ENCODE measurements at regions not wholly inside any gene's neighbourhood (a gene's known extent, or its start where the extent isn't known, plus 50 kb on each side); places are given as distances from the start of the nearest gene placed in this dataset.
"Not testable (repeated sequence)": the region's sequence is repeated elsewhere in the genome, so short reads cannot be mapped to it uniquely, and the experiment has no call there.

DNA sequence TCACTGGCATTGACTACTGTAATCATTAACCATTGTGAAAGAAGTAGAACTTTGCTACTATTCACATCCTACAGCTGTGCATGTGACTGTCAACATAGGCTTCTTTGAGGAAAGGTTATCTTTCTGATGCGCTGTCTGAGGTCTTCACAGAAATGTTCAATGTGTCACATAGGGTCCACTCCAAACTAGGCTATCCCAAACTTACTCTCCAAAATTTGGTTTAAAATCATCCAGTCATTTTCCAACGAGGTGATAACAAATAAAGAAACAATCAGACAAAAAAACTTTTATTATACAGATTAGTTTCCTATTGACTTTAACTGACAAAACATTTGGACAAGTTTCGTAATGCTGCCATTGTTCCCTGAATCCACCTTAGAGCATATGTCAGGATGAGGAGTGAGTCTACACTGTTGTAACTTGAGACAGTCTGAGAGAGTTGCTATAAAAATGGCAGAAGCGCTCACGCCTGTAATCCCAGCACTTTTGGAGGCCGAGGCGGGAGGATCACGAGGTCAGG, 511.6 kb downstream of the PLOD2 start:
- intact Hi-C loops (cut with DNase I) = no loop called here
- no peak for DNase-seq (ENCODE audit: low spot score in 2 of 2)
- Histone ChIP-seq H3K36me3 (no peaks in the 10 kb centered on the region), H3K4me3 (no peak overlapping the region), H3K4me1 (no peaks in the 10 kb centered on the region), H3K27me3 (no peaks in the 10 kb centered on the region), H3K9me3 (no peaks in the 10 kb centered on the region), H3K27ac (no peak overlapping the region)
- TF ChIP-seq, protein P1, sequence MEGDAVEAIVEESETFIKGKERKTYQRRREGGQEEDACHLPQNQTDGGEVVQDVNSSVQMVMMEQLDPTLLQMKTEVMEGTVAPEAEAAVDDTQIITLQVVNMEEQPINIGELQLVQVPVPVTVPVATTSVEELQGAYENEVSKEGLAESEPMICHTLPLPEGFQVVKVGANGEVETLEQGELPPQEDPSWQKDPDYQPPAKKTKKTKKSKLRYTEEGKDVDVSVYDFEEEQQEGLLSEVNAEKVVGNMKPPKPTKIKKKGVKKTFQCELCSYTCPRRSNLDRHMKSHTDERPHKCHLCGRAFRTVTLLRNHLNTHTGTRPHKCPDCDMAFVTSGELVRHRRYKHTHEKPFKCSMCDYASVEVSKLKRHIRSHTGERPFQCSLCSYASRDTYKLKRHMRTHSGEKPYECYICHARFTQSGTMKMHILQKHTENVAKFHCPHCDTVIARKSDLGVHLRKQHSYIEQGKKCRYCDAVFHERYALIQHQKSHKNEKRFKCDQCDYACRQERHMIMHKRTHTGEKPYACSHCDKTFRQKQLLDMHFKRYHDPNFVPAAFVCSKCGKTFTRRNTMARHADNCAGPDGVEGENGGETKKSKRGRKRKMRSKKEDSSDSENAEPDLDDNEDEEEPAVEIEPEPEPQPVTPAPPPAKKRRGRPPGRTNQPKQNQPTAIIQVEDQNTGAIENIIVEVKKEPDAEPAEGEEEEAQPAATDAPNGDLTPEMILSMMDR (IDR thresholded peaks at IDR 0.05) = no peak

DNA sequence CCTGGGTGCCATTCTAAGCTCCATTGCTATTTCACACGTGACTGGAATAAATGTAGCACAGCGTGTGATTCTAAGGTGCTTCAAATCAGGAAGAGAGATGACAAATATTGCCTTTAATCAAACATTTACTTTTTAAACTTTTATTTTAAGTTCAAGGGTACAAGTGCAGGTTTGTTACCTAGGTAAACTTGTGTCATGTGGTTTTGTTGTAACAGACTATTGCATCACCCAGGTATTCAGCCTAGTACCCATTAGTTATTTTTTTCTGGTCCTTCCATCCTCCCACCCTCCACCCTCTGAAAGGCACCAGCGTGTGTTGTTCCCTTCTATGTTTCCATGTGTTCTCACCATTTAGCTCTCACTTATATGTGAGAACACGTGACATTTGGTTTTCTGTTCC, 510.8 kb downstream of the PLOD2 start:
- Histone ChIP-seq H3K9me3 (no peaks in the 10 kb centered on the region), H3K27me3 (no peaks in the 10 kb centered on the region), H3K4me3 (no peak overlapping the region), H3K4me1 (no peaks in the 10 kb centered on the region), H3K27ac (no peak overlapping the region), H3K36me3 (no peaks in the 10 kb centered on the region)
- TF ChIP-seq, protein P1 (IDR thresholded peaks at IDR 0.05) = no peak
- DNase-seq (ENCODE audit: low spot score in 2 of 2) = no peak
- intact Hi-C loops (cut with DNase I) = no loop called here

DNA sequence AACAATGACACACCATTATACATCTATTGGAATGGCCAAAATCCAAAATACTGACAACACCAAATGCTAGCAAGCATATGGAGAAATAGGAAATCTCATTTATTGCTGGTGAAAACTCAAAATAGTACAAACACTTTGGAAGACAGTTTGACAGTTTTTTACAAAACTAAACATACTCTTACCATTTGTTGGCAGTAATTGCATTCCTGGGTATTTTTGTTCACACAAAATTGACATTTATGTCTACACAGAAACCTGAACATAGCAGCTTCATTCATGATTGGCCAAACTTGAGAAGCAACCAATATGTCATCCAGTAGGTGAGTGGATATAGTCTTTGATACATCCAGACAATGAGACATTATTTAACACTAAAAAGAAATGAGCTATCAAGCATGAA, 489.9 kb downstream of the PLOD2 start:
- Histone ChIP-seq H3K27me3 (no peaks in the 10 kb centered on the region), H3K27ac (no peak overlapping the region)
- intact Hi-C loops (cut with DNase I) = no loop called here

DNA sequence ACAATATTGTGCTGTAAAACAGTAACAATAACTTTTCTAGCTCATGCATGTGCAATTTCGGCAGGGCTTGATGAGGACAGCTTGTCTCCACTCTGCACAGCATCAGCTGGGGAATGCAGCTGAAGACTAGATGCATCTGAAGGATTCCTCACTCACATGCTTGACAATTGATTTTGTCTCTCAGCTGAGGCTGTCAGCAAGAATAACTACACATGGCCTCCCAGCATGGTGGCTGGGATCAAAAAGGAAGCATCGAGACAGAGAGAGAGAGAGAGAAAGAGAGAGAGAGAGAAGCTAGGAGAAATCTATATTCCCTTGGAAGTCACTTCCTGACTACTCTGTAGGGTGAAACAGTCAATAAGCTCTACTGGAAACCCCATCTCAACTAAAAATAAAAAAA, 487.1 kb downstream of the PLOD2 start:
- intact Hi-C loops (cut with DNase I) = no loop called here

More for the DNA sequence above, 489.9 kb downstream of the PLOD2 start:
- no peak overlapping the region for H3K4me3 ChIP-seq
- no peak for DNase-seq (ENCODE audit: low spot score in 2 of 2)
- no peaks in the 10 kb centered on the region for H3K4me1 ChIP-seq
- TF ChIP-seq, protein P1 (IDR thresholded peaks at IDR 0.05) = no peak
- no peaks in the 10 kb centered on the region for H3K9me3 ChIP-seq
- H3K36me3 ChIP-seq = no peaks in the 10 kb centered on the region

DNA sequence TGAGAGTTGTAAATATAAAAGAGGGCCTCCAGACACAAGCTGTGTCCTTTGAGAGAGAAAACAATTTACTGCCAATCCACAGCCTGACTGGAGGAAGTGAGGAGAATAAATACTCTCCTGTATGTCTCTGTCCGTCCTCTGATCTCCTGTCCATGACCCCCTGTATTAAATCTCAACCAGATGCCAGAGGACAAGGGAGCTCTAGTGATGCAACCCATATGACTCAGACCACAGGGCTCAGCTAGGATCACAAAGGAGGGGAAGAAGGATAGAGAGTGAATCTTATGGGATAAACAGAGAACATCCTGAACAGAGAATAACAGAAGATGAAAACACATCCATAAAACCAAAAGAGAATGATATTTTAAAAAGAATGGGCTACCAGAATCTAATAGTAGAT, 482.6 kb downstream of the PLOD2 start:
- no peak for DNase-seq (ENCODE audit: low spot score in 2 of 2)
- no peaks in the 10 kb centered on the region for H3K9me3 ChIP-seq
- H3K27me3 ChIP-seq = no peaks in the 10 kb centered on the region
- H3K27ac ChIP-seq = no peak overlapping the region
- TF ChIP-seq, protein P1 (IDR thresholded peaks at IDR 0.05) = no peak
- H3K36me3 ChIP-seq = no peaks in the 10 kb centered on the region
- H3K4me1 ChIP-seq = no peaks in the 10 kb centered on the region
- intact Hi-C loops (cut with DNase I) = no loop called here
- H3K4me3 ChIP-seq = no peak overlapping the region

More for the DNA sequence above, 487.1 kb downstream of the PLOD2 start:
- Histone ChIP-seq H3K36me3 (no peaks in the 10 kb centered on the region), H3K27ac (no peak overlapping the region), H3K9me3 (no peaks in the 10 kb centered on the region), H3K4me1 (no peaks in the 10 kb centered on the region), H3K27me3 (no peaks in the 10 kb centered on the region), H3K4me3 (no peak overlapping the region)
- DNase-seq (ENCODE audit: low spot score in 2 of 2) = no peak
- TF ChIP-seq, protein P1 (IDR thresholded peaks at IDR 0.05) = no peak

DNA sequence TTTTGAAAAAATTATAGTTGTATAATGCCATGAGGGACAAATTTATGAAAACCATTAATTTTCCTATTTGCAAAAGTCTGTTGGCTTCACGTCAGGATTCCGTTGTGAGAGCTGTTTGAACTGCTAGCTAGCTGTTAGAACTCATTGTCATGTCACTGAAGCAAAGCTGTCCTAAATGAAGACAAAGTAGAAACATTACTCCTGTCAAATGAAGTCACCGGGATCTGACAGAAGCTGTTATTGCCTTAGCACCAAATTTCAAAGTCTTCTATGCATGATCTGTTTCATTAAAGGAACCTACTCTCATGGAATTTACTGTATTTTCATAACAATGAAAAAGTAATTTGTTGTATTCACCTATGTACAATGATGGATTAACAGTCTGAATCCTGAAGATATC, 479.8 kb downstream of the PLOD2 start:
- TF ChIP-seq, protein P1 (IDR thresholded peaks at IDR 0.05) = no peak
- Histone ChIP-seq H3K4me3 (no peak overlapping the region), H3K9me3 (no peaks in the 10 kb centered on the region), H3K4me1 (no peaks in the 10 kb centered on the region), H3K27me3 (no peaks in the 10 kb centered on the region), H3K27ac (no peak overlapping the region), H3K36me3 (no peaks in the 10 kb centered on the region)
- no peak for DNase-seq (ENCODE audit: low spot score in 2 of 2)
- intact Hi-C loops (cut with DNase I) = no loop called here

DNA sequence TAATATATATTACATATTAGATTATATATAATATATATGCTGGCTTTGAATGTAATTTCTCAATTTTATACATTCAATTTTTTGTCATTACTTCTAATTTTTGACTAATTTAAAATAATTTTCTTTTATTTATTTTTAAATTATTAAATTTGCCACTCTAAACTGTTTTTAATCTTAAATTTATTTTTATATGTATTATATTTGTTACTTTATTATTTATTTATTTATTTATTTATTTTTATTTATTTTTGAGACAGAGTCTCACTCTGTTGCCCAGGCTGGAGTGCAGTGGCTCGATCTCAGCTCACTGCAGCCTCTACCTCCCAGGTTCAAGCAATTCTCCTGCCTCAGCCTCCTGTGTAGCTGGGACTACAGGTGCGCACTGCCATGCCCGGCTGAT, 473.0 kb downstream of the PLOD2 start:
- H3K4me1 ChIP-seq; DNase-seq (ENCODE audit: low spot score in 2 of 2); H3K9me3 ChIP-seq; H3K36me3 ChIP-seq; intact Hi-C loops (cut with DNase I); H3K27ac ChIP-seq; H3K4me3 ChIP-seq; H3K27me3 ChIP-seq: not testable (repeated sequence)
